ENCODE measurements at regions not wholly inside any gene's neighbourhood (a gene's known extent, or its start where the extent isn't known, plus 50 kb on each side); places are given as distances from the start of the nearest gene placed in this dataset.

DNA sequence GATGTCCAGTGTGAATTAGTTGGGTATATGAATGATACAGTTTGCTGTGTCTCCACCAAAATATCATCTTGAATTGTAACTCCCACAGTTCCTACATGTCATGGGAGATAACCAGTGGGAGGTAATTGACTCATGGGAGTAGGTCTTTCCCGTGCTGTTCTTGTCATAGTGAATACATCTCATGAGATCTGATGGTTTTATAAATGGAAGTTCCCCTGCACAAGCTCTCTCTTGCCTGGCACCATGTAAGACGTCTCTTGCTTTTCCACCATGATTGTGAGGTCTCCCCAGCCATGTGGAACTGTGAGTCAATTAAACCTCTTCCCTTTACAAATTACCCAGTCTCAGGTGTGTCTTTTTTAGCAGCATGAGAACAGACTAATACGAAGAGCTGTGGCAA lies 223.0 kb downstream of the AJAP1 start:
- no peak overlapping the region for H3K4me3 ChIP-seq (ENCODE audit: control insufficient read depth, low read depth, low read length)
- TF ChIP-seq, protein P1, sequence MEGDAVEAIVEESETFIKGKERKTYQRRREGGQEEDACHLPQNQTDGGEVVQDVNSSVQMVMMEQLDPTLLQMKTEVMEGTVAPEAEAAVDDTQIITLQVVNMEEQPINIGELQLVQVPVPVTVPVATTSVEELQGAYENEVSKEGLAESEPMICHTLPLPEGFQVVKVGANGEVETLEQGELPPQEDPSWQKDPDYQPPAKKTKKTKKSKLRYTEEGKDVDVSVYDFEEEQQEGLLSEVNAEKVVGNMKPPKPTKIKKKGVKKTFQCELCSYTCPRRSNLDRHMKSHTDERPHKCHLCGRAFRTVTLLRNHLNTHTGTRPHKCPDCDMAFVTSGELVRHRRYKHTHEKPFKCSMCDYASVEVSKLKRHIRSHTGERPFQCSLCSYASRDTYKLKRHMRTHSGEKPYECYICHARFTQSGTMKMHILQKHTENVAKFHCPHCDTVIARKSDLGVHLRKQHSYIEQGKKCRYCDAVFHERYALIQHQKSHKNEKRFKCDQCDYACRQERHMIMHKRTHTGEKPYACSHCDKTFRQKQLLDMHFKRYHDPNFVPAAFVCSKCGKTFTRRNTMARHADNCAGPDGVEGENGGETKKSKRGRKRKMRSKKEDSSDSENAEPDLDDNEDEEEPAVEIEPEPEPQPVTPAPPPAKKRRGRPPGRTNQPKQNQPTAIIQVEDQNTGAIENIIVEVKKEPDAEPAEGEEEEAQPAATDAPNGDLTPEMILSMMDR (IDR thresholded peaks at IDR 0.05; ENCODE audit: control insufficient read depth, insufficient read depth, low read depth, low read length, missing control alignments) = no peak
- DNase-seq (ENCODE audit: low read depth) = no peak

DNA sequence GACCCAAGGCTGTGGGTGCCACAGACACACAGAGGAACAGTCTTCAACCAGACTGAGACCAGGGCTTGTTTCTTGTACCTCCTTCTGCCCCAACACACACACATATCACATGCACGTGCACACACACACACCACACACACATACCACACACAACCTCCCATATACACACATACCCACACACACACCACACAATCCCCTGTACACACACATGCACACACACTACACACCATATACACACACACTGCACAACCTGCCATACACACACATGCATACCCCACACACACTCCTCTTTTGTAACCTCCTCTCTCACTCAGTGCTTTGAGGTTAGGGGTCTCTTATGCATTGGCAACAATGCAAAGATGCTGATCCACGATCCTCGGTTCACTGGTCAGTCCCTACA lies 217.0 kb downstream of the AJAP1 start:
- DNase-seq (ENCODE audit: low read depth) = no peak
- no peak overlapping the region for H3K4me3 ChIP-seq (ENCODE audit: control insufficient read depth, low read depth, low read length)
- TF ChIP-seq, protein P1 (IDR thresholded peaks at IDR 0.05; ENCODE audit: control insufficient read depth, insufficient read depth, low read depth, low read length, missing control alignments) = no peak

- no peak overlapping the region for H3K4me3 ChIP-seq (ENCODE audit: control insufficient read depth, low read depth, low read length)
- TF ChIP-seq, protein P1 (IDR thresholded peaks at IDR 0.05; ENCODE audit: control insufficient read depth, insufficient read depth, low read depth, low read length, missing control alignments) = no peak
- DNase-seq (ENCODE audit: low read depth) = no peak
Measured at GRCh38 chr1:4868521-4868920, 214.1 kb downstream of the AJAP1 start.

DNA sequence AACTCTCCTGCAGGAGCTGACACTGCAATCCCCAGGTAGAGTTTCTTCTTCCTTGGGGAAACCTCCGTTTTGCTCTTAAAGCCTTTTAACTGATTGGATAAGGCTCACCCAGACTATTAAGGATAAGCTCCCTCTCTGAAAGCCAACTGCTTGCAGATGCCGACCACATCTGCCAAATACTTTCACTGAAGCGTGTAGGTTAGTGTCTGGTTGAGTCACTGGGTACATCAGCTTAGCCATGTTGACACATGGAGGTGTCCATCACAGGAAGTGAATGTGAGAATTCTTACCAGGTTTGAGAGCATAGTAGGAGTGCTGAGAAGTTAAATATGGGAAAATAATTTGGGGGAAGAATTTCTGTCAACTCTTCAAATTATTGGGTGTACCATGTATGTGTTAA lies 202.0 kb downstream of the AJAP1 start:
- no peak overlapping the region for H3K4me3 ChIP-seq (ENCODE audit: control insufficient read depth, low read depth, low read length)
- TF ChIP-seq, protein P1 (IDR thresholded peaks at IDR 0.05; ENCODE audit: control insufficient read depth, insufficient read depth, low read depth, low read length, missing control alignments) = no peak
- DNase-seq (ENCODE audit: low read depth) = no peak

DNA sequence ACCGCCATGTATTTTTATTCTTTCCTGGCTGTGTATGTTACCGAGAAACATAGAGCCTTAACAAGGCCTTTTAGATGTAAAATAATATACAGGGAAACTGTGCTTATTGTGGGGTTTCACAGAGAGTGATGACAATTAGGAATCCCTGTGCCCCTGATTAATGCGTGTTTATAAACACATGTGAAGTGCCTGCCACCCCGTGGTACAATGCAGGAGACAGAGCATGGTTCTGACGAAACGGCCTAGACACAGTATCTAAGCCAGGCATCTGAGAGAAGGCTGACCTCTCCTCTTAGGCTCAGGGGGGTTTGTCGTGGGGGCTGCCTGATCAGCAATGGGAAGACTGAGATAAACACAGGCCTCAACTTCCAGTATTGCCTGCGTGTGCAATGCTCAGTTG lies 200.0 kb downstream of the AJAP1 start:
- H3K4me3 ChIP-seq (ENCODE audit: control insufficient read depth, low read depth, low read length) = no peak overlapping the region
- no peak for DNase-seq (ENCODE audit: low read depth)
- TF ChIP-seq, protein P1 (IDR thresholded peaks at IDR 0.05; ENCODE audit: control insufficient read depth, insufficient read depth, low read depth, low read length, missing control alignments) = no peak

GRCh38 chr1:4853904-4854303 lies 199.5 kb downstream of the AJAP1 start:
- no peak overlapping the region for H3K4me3 ChIP-seq (ENCODE audit: control insufficient read depth, low read depth, low read length)
- TF ChIP-seq, protein P1 (IDR thresholded peaks at IDR 0.05; ENCODE audit: control insufficient read depth, insufficient read depth, low read depth, low read length, missing control alignments) = no peak
- DNase-seq (ENCODE audit: low read depth) = no peak
